GM12874 (cell line): ENCODE measurements at regions not wholly inside any gene's neighbourhood (a gene's known extent, or its start where the extent isn't known, plus 50 kb on each side); places are given as distances from the start of the nearest gene placed in this dataset.

Source experiments
- TF ChIP-seq, protein P1 (sequence below): IDR thresholded peaks from 2 replicates; pipeline ENCODE4 v1.5.1; 2011; ENCODE audit warnings: low read depth, mild to moderate bottlenecking, control low read depth, low read length, moderate library complexity; ENCODE audit not compliant: insufficient read depth

DNA sequence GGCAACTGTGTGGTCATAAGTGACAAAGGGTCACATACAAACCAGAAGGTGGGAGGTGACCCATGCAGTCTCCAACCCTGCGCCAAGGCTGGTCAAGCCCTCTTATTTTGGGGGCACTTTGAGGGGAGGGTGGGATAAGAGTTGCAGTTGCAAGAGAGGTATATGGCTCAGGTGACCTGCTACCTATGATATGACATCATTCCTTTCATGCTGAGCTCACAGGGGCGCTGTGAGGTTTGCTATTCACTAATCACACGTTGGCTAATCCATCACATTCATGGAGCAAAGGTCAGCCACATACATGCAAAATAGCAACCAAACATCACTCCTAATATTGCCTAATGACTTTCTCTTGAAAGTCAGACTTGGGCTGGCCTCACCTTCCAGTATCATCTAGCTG is 72.0 kb upstream of the PAXBP1 start:
- TF ChIP-seq, protein P1, sequence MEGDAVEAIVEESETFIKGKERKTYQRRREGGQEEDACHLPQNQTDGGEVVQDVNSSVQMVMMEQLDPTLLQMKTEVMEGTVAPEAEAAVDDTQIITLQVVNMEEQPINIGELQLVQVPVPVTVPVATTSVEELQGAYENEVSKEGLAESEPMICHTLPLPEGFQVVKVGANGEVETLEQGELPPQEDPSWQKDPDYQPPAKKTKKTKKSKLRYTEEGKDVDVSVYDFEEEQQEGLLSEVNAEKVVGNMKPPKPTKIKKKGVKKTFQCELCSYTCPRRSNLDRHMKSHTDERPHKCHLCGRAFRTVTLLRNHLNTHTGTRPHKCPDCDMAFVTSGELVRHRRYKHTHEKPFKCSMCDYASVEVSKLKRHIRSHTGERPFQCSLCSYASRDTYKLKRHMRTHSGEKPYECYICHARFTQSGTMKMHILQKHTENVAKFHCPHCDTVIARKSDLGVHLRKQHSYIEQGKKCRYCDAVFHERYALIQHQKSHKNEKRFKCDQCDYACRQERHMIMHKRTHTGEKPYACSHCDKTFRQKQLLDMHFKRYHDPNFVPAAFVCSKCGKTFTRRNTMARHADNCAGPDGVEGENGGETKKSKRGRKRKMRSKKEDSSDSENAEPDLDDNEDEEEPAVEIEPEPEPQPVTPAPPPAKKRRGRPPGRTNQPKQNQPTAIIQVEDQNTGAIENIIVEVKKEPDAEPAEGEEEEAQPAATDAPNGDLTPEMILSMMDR = no peak

DNA sequence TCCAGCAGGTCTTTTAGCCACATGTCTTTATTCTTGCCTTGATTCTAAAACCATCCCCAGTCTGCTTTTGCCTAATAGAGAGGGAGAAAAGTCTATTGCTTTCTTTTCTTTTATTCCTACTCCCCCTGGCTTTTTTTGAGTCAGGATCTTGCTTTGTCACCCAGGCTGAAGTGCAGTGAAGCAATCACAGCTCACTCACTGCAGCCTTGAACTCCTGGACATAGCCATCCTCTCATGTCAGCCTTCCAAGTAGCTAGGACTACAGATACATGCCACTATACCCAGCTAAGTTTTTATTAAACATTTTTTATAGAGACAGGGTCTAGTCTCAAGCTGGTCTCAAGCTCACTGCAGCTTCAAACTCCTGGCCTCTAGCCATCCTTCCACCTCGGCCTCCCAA is 72.5 kb upstream of the PAXBP1 start:
- TF ChIP-seq, protein P1 = no peak

DNA sequence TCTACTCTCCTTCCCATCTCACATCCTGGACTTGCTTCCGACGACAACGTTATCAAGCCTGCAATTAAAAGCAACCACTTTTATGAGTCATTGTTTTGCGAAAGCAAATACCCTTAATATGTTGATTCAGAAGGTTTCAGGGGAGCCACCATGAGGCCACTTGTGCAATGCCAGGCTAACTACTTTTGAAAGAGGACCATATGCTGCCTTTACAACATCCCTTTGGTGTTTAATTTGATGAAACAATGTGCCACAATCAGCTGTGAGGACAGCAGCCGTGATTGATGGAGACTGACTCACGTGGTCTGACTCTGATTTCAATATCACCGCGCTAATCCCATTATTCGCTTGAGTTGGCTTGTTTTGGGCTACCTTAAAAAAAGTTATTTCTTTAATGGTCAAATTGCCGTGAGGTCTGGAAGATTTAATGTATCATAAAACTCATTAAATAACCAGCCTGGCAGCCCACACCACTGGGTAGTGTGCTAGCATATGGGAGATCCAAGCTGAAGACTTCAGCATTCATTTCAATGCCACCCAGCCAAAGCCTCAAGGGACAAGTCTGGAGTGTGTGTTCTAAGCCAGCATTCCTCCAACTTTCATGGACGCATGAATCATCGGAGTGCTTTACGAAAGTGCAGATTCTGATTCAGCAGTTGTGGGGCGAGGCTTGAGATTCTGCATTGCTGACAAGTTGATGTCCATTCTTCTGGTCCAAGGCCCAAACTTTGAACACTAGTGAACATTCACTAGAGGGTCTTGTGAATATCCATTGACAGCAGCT is 73.3 kb upstream of the PAXBP1 start:
- TF ChIP-seq, protein P1 = no peak

DNA sequence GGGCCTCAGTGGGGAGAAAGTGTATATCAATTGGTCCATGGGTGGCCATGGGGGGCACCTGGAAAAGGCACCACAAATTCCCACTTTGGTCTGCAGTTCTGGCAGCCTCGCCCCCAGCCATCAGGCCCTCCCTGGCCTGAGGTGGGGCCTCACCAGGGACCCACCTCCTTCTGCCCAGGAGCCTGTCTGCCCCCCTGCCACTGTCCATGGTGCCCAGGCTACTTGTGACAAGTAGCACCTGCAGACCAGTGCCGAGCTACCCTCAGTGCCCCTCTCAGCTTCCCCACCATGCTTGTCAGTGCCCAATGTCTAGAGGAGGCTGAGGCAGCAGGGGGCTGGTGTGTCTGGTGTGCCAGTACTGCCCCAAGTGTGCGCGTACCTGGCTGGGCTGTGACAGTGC is 87.1 kb upstream of the PAXBP1 start:
- TF ChIP-seq, protein P1 = no peak

DNA sequence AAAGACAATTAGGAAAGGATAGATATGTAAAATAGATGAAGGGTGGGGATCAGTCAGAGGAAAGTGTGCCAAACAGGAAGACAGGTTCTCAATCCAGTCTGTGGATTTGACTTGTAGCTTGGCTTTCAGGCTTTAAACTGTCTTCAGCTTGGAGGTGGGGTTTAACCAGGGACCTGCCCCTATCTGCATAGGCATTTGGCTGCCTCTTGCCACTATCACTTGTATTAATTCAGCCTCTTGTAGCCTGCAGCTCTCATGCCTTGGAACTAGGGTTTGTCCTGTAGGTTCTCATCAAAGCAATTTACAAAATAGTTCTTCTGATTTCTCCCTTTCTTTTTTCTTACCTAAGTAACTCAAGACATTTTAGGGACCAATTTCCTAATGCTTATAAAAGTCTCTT is 88.8 kb upstream of the PAXBP1 start:
- TF ChIP-seq, protein P1 = no peak

DNA sequence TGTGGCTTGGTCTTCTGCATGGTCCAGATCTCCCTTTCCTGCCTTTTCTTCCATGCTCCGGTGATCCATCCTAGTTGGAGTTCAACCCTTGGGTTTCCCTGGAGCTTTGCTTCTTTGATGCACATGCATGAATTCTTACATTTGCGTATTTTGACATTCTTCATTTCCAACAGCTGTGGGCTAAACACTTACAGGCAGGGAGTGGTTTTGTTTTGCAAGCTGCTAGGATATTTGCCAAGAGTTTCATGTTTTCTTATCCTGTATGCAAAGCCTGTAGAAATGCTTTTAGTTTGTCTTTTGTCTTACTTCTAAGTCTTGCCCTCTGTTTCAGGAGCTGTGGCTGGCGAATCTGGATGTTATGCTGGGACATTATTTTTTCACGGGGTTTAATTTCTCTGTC is 90.3 kb upstream of the PAXBP1 start:
- TF ChIP-seq, protein P1 = no peak

DNA sequence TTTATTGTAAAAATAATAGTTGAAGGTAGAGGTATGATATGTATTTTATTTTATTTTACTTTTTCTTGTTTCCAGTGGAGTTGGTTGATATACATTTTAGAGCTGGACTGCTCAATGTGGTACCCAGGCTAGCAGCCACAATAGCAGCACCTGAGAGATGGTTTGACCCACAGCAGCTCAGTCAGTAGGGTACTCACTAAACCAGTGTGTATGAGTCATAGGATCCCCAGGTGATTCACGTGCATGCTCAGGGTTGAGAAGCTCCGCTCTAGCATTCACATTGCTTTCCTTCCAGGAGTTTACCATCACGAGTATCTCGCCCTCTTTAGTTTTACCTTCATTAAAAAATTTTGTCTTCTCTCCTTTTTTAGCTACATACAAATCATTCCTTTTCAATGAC is 96.0 kb upstream of the PAXBP1 start:
- TF ChIP-seq, protein P1 = no peak
